ENCODE measurements at regions not wholly inside any gene's neighbourhood (a gene's known extent, or its start where the extent isn't known, plus 50 kb on each side); places are given as distances from the start of the nearest gene placed in this dataset.

GRCh38 chr7:80971225-80971624 is 52.4 kb upstream of the SEMA3C start:
- no peak overlapping the region for H3K4me3 ChIP-seq (replicated peaks; ENCODE audit: low read depth, low read length)

More at GRCh38 chr7:80971225-80971624, 52.4 kb upstream of the SEMA3C start:
- no peak for DNase-seq (ENCODE audit: extremely low read depth, insufficient read length)
- Histone ChIP-seq H3K27me3 (replicated peaks; ENCODE audit: control insufficient read depth, insufficient read depth, low read length) (no peaks in the 10 kb centered on the region), H3K36me3 (ENCODE audit: control insufficient read depth, insufficient read depth, low read length) (no peaks in the 10 kb centered on the region)
- TF ChIP-seq CTCF (IDR thresholded peaks at IDR 0.05; ENCODE audit: insufficient read depth, low read length, poor library complexity, severe bottlenecking) = no peak

All from GM06990 (cell line).